PC-9 (cell line): ENCODE measurements at regions not wholly inside any gene's neighbourhood (a gene's known extent, or its start where the extent isn't known, plus 50 kb on each side); places are given as distances from the start of the nearest gene placed in this dataset.

Experiments
- EZH2 ChIP-seq: fragments of 200-600 bp; sonication (generic); IDR thresholded peaks from 2 replicates; pipeline ENCODE4 v1.8.0; 2017; ENCODE audit warnings: antibody characterized with exemption, low read depth
- TF ChIP-seq, protein P1 (sequence below): fragments of 200-600 bp; sonication (generic); conservative IDR thresholded peaks from 2 replicates; pipeline ENCODE4 v1.6.1; 2017; ENCODE audit warnings: mixed run types, antibody characterized with exemption, mild to moderate bottlenecking, moderate library complexity

DNA sequence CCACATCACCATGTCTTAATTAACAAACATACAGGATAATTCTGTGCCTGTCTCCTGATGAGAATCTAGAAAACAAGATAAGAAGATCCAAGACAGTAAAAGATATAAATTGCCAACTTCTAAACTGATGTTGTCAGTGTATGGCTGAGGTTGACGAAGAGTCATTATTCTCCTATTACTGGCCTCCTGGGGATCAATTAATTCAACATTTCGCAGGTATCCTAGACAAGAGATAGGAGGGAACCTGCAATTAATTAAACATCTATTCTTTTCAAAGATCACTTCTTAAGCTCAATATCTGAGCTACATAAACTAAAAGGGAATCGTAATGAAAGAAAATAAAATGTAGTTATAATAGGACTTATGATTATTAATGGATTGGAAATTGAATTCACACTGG lies 232.0 kb upstream of the GRIA1 start:
- TF ChIP-seq, protein P1, sequence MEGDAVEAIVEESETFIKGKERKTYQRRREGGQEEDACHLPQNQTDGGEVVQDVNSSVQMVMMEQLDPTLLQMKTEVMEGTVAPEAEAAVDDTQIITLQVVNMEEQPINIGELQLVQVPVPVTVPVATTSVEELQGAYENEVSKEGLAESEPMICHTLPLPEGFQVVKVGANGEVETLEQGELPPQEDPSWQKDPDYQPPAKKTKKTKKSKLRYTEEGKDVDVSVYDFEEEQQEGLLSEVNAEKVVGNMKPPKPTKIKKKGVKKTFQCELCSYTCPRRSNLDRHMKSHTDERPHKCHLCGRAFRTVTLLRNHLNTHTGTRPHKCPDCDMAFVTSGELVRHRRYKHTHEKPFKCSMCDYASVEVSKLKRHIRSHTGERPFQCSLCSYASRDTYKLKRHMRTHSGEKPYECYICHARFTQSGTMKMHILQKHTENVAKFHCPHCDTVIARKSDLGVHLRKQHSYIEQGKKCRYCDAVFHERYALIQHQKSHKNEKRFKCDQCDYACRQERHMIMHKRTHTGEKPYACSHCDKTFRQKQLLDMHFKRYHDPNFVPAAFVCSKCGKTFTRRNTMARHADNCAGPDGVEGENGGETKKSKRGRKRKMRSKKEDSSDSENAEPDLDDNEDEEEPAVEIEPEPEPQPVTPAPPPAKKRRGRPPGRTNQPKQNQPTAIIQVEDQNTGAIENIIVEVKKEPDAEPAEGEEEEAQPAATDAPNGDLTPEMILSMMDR, result no peak
- no peak for TF ChIP-seq EZH2
